ENCODE measurements at regions not wholly inside any gene's neighbourhood (a gene's known extent, or its start where the extent isn't known, plus 50 kb on each side); places are given as distances from the start of the nearest gene placed in this dataset.

DNA sequence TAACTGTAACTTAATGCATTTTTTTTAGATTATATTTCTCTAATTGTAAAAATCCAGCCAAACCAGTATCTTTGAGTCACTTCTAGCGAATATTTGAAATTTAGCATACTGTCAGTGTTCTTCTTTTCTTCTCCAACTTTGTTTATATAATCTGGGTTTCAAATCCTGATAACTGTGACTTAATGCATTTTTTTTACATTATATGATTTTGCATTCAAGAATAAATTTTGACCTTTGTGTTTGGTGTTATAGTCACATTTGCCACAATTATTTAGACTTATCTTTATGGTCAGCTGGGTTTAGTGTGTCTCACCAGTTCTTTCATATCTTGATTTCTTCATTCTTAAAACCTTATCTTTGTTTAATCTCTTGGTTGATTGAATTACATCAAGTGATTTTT, 345.7 kb downstream of the SLC4A3 start:
- TF ChIP-seq EZH2phosphoT487 (IDR thresholded peaks at IDR 0.05; ENCODE audit: borderline replicate concordance), result no peak
- TF ChIP-seq, protein P1, sequence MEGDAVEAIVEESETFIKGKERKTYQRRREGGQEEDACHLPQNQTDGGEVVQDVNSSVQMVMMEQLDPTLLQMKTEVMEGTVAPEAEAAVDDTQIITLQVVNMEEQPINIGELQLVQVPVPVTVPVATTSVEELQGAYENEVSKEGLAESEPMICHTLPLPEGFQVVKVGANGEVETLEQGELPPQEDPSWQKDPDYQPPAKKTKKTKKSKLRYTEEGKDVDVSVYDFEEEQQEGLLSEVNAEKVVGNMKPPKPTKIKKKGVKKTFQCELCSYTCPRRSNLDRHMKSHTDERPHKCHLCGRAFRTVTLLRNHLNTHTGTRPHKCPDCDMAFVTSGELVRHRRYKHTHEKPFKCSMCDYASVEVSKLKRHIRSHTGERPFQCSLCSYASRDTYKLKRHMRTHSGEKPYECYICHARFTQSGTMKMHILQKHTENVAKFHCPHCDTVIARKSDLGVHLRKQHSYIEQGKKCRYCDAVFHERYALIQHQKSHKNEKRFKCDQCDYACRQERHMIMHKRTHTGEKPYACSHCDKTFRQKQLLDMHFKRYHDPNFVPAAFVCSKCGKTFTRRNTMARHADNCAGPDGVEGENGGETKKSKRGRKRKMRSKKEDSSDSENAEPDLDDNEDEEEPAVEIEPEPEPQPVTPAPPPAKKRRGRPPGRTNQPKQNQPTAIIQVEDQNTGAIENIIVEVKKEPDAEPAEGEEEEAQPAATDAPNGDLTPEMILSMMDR (conservative IDR thresholded peaks at IDR 0.05; ENCODE audit: low read length), result no peak

Measured in Loucy (cell line).